WERI-Rb-1 (cell line): ENCODE measurements at regions not wholly inside any gene's neighbourhood (a gene's known extent, or its start where the extent isn't known, plus 50 kb on each side); places are given as distances from the start of the nearest gene placed in this dataset.
A peak's percentile ranks its signal among the peaks of the same experiment; 100 is the strongest.
"Not testable (repeated sequence)": the region's sequence is repeated elsewhere in the genome, so short reads cannot be mapped to it uniquely, and the experiment has no call there.

ENCODE experiments used
- DNase-seq: peaks from one replicate; pipeline ENCODE4 v3.0.0-alpha.2; 2020
- H3K27ac ChIP-seq: fragments of 250-450 bp; sonication (Bioruptor Pico); 2 replicates; pipeline ENCODE4 v1.5.1; 2020; ENCODE audit warnings: mild to moderate bottlenecking, moderate library complexity
- H3K27me3 ChIP-seq: fragments of 250-450 bp; sonication (Bioruptor Pico); 2 replicates; pipeline ENCODE4 v1.5.1; 2021; ENCODE audit warnings: mild to moderate bottlenecking, low read depth, moderate library complexity; ENCODE audit not compliant: insufficient read depth, severe bottlenecking
- H3K36me3 ChIP-seq: fragments of 250-450 bp; sonication (Bioruptor Pico); 2 replicates; pipeline ENCODE4 v1.5.1; 2020; ENCODE audit warnings: mild to moderate bottlenecking, moderate library complexity
- H3K4me3 ChIP-seq: 2 replicates; pipeline ENCODE4 v1.5.1; 2011; ENCODE audit warnings: low read depth, mild to moderate bottlenecking, control low read depth, low read length
- H3K9me3 ChIP-seq: fragments of 250-450 bp; sonication (Bioruptor Pico); 2 replicates; pipeline ENCODE4 v1.5.1; 2021; ENCODE audit warnings: mild to moderate bottlenecking, moderate library complexity; ENCODE audit not compliant: severe bottlenecking
- TF ChIP-seq, protein P1 (sequence below): IDR thresholded peaks from 2 replicates; pipeline ENCODE4 v1.5.1; 2011; ENCODE audit warnings: low read depth, mild to moderate bottlenecking, control low read depth, inconsistent platforms, low read length

DNA sequence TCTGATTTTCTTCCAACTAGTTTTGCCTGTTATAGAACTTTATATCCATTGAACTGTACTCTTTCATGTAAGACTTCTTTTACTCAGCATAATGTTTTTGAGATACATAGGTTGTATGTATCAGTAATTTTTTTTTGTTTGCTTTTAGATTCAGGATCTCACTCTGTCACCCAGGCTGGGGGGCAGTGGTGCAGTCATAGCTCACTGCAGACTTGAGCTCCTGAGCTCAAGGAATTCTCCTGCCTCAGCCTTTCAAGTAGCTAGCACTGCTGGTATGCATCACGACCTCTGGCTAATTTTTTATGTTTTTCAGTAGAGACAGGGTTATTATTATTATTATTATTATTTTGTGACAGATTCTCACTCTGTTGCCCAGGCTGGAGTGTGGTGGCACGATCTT, 65.0 kb upstream of the DDHD1 start:
- H3K4me3 ChIP-seq: peak overlapping the region; percentile 50
- no peak for DNase-seq
- H3K27ac ChIP-seq: no peak overlapping the region
- TF ChIP-seq, protein P1, sequence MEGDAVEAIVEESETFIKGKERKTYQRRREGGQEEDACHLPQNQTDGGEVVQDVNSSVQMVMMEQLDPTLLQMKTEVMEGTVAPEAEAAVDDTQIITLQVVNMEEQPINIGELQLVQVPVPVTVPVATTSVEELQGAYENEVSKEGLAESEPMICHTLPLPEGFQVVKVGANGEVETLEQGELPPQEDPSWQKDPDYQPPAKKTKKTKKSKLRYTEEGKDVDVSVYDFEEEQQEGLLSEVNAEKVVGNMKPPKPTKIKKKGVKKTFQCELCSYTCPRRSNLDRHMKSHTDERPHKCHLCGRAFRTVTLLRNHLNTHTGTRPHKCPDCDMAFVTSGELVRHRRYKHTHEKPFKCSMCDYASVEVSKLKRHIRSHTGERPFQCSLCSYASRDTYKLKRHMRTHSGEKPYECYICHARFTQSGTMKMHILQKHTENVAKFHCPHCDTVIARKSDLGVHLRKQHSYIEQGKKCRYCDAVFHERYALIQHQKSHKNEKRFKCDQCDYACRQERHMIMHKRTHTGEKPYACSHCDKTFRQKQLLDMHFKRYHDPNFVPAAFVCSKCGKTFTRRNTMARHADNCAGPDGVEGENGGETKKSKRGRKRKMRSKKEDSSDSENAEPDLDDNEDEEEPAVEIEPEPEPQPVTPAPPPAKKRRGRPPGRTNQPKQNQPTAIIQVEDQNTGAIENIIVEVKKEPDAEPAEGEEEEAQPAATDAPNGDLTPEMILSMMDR: no peak
- H3K9me3 ChIP-seq: no peaks in the 10 kb centered on the region
- H3K27me3 ChIP-seq: no peaks in the 10 kb centered on the region
- no peaks in the 10 kb centered on the region for H3K36me3 ChIP-seq

DNA sequence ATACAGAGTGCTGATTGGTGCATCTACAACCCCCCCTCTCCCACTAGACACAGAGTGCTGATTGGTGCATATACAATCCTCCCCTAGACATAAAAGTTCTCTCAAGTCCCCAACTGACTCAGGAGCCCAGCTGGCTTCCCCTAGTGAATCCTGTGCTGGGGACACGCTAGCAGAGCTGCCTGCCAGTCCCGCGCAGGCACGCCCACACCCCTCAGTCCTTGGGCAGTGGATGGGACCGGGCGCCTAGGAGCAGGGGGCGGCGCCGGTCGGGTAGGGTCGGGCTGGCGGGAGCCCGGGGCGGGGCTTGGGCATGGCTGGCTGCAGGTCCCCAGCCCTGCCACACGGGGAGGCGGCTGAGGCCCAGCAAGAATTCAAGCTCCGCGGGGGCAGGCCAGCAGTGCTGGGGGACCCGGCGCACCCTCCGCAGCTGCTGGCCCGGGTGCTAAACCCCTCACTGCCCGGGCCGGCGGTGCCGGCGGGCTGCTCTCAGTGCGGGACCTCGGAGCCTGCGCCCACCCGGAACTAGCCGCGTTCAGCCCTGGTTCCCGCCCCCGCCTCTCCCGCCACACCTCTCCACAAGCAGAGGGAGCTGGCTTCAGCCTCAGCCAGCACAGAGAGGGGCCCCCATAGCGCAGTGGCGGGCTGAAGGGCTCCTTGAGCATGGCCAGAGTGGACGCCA, 64.3 kb upstream of the DDHD1 start:
- peak overlapping the region; percentile 56 for H3K27ac ChIP-seq
- H3K9me3 ChIP-seq: no peaks in the 10 kb centered on the region
- TF ChIP-seq, protein P1: peak; percentile 49
- H3K36me3 ChIP-seq: no peaks in the 10 kb centered on the region
- peak; percentile 91 for DNase-seq
- H3K4me3 ChIP-seq: peak overlapping the region; percentile 50
- H3K27me3 ChIP-seq: no peaks in the 10 kb centered on the region

DNA sequence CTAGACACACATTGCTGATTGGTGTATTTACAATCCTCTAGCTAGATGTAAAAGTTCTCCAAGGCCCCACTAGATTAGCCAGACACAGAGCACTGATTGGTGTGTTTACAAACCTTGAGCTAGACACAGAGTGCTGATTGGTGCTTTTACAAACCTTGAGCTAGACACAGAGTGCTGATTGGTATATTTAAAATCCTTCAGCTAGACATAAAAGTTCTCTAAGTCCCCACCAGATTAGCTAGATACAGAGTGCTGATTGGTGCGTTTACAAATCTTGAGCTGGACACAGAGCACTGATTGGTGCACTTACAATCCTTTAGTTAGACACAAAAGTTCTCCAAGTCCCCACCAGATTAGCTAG, 63.8 kb upstream of the DDHD1 start:
- not testable (repeated sequence) for H3K27me3 ChIP-seq, H3K9me3 ChIP-seq, DNase-seq, H3K27ac ChIP-seq, H3K36me3 ChIP-seq
- peak overlapping the region; percentile 50 for H3K4me3 ChIP-seq

DNA sequence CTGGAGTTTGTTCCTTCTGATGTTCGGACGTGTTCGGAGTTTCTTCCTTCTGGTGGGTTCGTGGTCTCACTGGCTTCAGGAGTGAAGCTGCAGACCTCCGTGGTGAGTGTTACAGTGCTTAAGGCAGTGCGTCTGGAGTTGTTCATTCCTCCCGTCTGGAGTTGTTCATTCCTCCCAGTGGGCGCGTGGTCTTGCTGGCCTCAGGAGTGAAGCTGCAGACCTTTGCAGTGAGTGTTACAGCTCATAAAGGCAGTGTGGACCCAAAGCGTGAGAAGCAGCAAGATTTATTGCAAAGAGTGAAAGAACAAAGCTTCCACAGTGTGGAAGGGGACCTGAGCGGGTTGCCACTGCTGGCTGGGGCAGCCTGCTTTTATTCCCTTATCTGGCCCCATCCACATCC, 63.4 kb upstream of the DDHD1 start:
- not testable (repeated sequence) for H3K27ac ChIP-seq, H3K9me3 ChIP-seq, H3K36me3 ChIP-seq, H3K27me3 ChIP-seq, H3K4me3 ChIP-seq, DNase-seq

DNA sequence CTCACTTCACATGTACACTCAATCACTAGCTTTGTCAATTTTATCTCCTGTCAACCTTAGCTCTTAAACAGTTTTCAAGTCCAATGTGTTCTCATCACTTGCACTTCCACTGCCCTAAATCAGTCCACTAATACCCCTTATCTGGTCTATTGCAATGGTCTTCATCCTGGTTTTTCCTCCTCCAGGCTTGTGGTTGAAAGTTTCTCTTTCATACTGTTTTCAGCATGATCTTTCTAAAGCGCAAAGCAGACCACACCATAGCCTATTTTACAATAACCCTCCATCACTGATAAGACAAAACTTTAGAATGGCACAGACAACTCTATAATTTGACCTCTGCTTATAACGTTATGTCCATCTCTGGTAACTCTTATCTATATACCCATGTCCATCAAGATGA, 62.0 kb upstream of the DDHD1 start:
- Histone ChIP-seq H3K4me3 (no peak overlapping the region), H3K27ac (no peak overlapping the region), H3K36me3 (no peaks in the 10 kb centered on the region), H3K27me3 (no peaks in the 10 kb centered on the region), H3K9me3 (no peaks in the 10 kb centered on the region)
- DNase-seq: no peak
- TF ChIP-seq, protein P1: no peak

DNA sequence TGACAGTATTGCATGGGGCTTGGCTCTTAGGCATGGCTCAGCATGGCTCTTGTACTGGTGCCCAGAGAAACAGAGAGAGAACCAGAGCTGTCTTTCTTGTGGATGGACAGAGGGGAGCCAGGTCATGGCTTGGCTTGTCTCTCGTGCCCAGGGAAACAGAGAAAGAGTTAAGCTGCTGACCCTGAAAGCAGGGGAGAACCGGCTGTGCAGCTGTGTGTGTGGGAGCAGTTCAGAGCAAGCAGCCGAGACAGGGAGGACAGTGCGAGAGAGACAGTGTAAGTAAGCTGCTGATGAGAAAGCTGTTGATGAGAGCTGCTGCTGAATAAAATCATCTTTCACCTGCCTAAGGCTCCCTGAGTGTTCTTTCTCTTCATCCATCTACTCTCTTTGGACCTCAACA, 61.3 kb upstream of the DDHD1 start:
- H3K36me3 ChIP-seq: no peaks in the 10 kb centered on the region

More for the DNA sequence above, 61.3 kb upstream of the DDHD1 start:
- no peak for DNase-seq
- H3K27ac ChIP-seq: no peak overlapping the region
- TF ChIP-seq, protein P1: no peak
- no peaks in the 10 kb centered on the region for H3K9me3 ChIP-seq
- no peaks in the 10 kb centered on the region for H3K27me3 ChIP-seq
- H3K4me3 ChIP-seq: no peak overlapping the region
